CD4-positive, alpha-beta T cell treated with Interleukin-4 for 4 hours (primary cell): ENCODE measurements at regions not wholly inside any gene's neighbourhood (a gene's known extent, or its start where the extent isn't known, plus 50 kb on each side); places are given as distances from the start of the nearest gene placed in this dataset.
"Not testable (repeated sequence)": the region's sequence is repeated elsewhere in the genome, so short reads cannot be mapped to it uniquely, and the experiment has no call there.

Experiments used
- DNase-seq: peaks from one replicate; pipeline ENCODE4 v3.0.0-alpha.2; 2020

GRCh38 chr11:38384568-38384967 lies 1786.5 kb upstream of the RAG2 start:
- no peak for DNase-seq

- no peak for DNase-seq
Measured at GRCh38 chr11:38365274-38365673, 1767.2 kb upstream of the RAG2 start.

GRCh38 chr11:38356255-38356654 lies 1758.2 kb upstream of the RAG2 start:
- no peak for DNase-seq

DNA sequence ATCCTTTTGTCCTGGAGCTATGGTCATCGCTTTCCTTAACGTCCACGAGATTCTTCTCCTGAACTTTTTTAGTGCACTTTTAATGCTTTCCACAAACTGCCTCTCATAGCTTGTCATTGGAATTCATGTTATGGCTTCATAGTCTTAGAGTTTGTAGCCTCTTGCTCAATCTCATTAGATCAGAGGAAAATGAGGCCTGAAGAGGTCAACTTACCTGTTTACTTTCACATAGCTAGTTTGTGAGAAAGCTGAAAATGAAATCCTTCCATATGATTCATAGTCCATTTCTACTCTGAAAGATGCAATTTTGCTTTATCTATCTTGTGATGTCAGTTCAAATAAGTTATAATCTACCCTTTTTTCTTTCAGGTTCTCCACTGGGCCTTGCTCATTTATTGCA lies 1747.2 kb upstream of the RAG2 start:
- no peak for DNase-seq

DNA sequence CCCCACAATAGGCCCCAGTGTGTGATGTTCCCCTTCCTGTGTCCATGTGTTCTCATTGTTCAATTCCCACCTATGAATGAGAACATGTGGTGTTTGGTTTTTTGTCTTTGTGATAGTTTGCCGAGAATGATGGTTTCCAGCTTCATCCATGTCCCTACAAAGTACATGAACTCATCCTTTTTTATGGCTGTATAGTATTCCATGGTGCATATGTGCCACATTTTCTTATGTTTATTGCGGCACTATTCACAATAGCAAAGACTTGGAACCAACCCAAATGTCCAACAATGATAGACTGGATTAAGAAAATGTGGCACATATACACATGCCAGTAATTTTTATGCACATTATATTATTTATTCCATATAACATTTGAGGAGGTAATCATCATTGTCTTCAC lies 1743.6 kb upstream of the RAG2 start:
- DNase-seq = not testable (repeated sequence)

DNA sequence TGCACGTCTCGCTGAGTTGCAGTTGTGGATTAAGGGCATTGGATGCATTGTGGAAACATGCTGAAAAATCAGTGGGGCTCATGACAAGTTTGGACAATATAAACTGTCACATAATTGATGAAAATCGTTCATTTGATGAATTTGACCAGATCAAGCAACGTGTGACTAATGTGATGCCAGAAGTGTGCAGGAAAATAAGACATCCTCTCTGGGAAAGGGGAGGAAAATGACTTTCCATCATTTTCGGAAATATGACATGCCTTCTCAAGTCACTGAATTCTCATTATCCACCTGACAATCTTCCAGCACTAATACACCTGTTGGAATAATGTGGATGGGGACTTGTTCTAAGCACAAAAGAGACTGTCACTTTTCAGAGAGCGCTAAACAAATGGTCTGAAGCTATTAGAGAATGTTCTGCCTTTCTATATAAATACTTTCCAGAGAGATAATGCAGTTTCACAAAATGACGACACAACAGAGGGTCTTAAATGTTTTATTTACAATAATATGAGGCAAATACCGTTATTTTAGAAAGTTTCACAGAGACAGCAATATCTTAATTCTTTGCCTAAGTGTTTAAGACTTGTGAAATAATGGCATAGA lies 1741.9 kb upstream of the RAG2 start:
- DNase-seq = no peak

GRCh38 chr11:38338022-38338421 lies 1740.0 kb upstream of the RAG2 start:
- not testable (repeated sequence) for DNase-seq

DNA sequence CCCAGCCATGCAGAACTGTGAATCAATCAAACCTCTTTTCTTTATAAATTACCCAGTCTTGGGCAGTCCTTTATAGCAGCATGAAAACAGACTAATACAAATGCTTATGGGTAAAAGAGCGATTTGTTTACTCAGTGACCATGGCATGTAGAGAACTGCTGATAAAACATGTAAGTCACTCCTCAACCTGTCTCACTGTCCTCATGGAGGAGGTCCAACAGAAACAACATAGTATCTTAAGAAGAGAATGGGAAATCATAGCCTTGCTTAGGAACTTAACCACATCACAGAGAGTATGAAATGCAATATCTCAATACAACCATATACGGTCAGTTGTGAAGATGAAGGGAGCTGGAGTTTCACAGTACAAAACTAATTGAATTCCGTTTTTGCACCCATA lies 1734.0 kb upstream of the RAG2 start:
- DNase-seq = no peak

- no peak for DNase-seq
Measured at GRCh38 chr11:38330578-38330977, 1732.5 kb upstream of the RAG2 start.

DNA sequence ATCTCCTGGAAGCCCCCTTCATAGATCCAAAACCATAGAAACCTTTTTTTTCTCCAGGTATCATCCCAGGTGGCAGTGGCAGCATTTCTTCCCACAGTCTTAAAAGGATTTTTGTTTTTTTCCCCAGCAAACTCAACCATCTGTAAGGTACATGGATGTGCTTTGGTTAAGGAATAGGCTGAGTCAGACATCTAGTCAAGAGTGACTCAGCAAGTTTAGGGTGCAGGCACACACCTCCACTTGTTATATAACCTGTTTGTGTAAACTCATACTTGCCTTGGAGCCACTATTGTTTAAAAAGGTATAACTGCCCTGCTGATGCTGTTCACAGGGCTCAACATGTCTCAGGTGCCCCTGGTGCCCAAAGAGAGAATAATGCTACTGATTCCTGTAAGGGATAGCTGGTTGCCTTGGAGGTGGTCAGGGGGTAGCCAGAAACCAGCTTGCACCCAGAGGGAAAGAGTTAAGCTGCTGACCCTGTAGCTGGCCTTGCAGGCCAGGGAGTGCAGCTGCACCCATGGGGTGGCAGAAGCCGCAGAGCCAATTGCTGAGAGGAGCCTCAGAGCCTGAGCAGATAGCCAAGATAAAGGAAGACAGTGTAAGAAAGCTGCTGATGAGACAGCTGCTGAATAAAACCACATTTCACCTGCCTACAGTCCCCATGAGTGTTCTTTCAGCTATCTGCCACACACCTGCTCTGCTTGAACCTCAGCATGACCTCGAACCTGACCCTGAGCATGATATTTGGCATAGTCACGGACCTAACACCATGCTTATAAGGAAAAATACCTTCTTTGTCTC lies 1726.1 kb upstream of the RAG2 start:
- no peak for DNase-seq

GRCh38 chr11:38315151-38315550 lies 1717.1 kb upstream of the RAG2 start:
- no peak for DNase-seq

GRCh38 chr11:38307455-38307854 lies 1709.4 kb upstream of the RAG2 start:
- DNase-seq = no peak

DNA sequence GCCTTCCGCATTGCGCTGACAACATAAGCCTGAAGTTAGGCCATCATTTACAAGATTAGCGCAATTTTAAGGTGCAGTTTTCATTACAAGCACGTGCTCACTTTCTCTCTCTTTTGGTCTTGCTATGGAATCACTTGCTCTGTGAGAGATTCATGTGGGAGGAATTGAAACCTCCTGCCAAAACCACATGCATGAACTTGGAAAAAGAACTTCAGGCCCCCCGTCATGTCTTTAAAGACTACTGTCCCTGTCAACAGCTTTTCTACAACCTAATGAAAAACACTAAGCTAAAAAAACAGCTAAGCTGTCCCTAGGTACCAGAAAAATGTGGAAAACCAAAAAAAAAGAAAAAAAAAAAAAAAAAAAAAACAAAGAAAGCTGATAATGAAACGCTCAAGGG lies 1707.6 kb upstream of the RAG2 start:
- DNase-seq = no peak

DNA sequence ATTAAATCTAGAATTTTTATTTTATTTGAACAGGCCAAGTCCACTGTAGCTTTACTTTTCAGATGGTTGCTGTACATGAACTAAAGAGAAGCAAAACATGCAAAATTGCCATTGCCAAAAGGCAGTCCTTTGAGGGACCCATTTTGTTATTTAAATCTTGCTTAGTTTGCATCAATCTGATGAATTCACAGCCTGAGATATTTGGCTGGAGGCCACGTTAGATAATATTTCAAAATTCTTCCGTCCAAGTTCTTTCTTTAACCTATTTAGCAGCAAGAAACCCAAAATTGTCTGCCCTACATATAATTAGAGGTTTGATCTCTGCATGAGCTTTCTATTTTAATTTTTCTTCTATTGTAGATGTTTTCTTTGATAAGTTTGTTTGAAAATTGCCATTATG lies 1706.9 kb upstream of the RAG2 start:
- DNase-seq = no peak

GRCh38 chr11:38302564-38302963 lies 1704.5 kb upstream of the RAG2 start:
- no peak for DNase-seq

- no peak for DNase-seq
Measured at GRCh38 chr11:38300570-38300969, 1702.5 kb upstream of the RAG2 start.

GRCh38 chr11:38296211-38296776 lies 1698.3 kb upstream of the RAG2 start:
- no peak for DNase-seq

- no peak for DNase-seq
Measured at GRCh38 chr11:38282718-38283117, 1684.7 kb upstream of the RAG2 start.

- DNase-seq = no peak
Measured at GRCh38 chr11:38278457-38279141, 1680.6 kb upstream of the RAG2 start.

DNA sequence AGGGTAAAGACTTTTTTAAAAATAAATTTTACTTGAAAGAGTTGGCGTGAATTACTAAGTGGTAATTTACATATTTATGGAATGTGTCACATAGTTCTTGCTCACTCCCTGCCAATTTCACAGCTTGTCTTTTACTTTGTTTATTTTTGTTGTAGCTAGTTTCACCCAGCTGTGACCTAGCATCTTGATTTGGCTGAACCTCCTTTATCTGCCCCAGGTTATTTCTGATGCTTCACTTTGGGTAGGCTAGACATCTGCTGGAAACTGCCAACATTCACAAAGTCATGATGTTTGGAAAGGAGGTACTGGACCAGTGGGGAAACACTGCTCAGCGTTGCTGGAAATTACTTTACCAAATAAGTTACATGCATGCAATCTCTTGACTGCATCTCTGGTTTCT lies 1676.0 kb upstream of the RAG2 start:
- DNase-seq = no peak

GRCh38 chr11:38272376-38272775 lies 1674.3 kb upstream of the RAG2 start:
- no peak for DNase-seq

GRCh38 chr11:38266691-38267090 lies 1668.7 kb upstream of the RAG2 start:
- no peak for DNase-seq

DNA sequence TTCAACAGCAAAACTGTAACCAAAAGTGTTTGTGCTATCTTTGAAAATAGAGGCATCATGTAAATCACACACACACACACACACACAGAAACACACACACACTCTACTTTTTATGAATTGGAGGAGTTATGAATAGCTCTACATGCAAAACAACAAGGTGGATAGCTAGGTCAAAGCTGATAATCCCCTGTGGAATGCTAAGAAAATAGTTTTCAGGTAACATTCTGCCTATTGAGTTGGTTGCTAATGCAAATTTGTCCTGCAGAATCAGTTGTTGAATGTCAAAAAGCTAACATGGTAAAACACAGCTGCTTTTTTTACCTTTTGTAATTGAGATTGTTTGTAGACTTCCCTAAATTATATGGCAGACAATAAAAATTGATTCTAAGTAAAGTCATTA lies 1658.4 kb upstream of the RAG2 start:
- DNase-seq = no peak

GRCh38 chr11:38254913-38255312 lies 1656.9 kb upstream of the RAG2 start:
- no peak for DNase-seq
